ENCODE measurements at regions not wholly inside any gene's neighbourhood (a gene's known extent, or its start where the extent isn't known, plus 50 kb on each side); places are given as distances from the start of the nearest gene placed in this dataset.

DNA sequence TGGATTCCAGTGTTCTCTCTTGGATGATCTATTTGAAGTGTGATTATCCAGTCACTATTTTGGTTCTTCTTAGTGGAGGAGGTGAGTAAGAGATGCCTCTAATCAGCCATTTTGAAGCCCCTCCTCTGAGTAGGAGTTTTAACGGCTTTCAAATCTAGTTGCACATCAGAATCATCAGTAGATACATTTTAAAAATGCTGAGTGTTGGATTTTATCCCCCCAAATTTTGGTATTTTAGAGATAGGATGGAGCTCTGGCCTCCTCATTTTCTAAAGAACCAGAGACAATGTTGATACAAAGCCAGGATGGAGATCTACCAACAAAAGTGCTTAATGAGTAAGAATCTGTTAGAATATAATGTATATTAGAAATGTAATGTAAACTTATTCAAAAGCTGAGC is 1061.0 kb upstream of the WWC1 start:
- intact Hi-C loops (cut with micrococcal nuclease; ENCODE audit: unreplicated experiment), result no loop called here
- no peaks in the 10 kb centered on the region for H3K9me3 ChIP-seq (ENCODE audit: low read length)
- no peak for DNase-seq (ENCODE audit: low spot score)
- no peak overlapping the region for H2AFZ ChIP-seq (ENCODE audit: low read length)
- H3K27ac ChIP-seq (ENCODE audit: low read depth, low read length, poor library complexity, severe bottlenecking), result no peak overlapping the region
- TF ChIP-seq, protein P1, sequence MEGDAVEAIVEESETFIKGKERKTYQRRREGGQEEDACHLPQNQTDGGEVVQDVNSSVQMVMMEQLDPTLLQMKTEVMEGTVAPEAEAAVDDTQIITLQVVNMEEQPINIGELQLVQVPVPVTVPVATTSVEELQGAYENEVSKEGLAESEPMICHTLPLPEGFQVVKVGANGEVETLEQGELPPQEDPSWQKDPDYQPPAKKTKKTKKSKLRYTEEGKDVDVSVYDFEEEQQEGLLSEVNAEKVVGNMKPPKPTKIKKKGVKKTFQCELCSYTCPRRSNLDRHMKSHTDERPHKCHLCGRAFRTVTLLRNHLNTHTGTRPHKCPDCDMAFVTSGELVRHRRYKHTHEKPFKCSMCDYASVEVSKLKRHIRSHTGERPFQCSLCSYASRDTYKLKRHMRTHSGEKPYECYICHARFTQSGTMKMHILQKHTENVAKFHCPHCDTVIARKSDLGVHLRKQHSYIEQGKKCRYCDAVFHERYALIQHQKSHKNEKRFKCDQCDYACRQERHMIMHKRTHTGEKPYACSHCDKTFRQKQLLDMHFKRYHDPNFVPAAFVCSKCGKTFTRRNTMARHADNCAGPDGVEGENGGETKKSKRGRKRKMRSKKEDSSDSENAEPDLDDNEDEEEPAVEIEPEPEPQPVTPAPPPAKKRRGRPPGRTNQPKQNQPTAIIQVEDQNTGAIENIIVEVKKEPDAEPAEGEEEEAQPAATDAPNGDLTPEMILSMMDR (conservative IDR thresholded peaks at IDR 0.05; ENCODE audit: low read length), result no peak
- no peak for TF ChIP-seq EZH2phosphoT487 (IDR thresholded peaks at IDR 0.05; ENCODE audit: borderline replicate concordance, low read depth, low read length)
- no peak overlapping the region for H3K4me3 ChIP-seq (ENCODE audit: low read depth, low read length, poor library complexity, severe bottlenecking)
- no peaks in the 10 kb centered on the region for H3K79me2 ChIP-seq (ENCODE audit: insufficient read depth, low read depth, low read length)
- POLR2A ChIA-PET, result no interaction called here
- CTCF ChIA-PET (ENCODE audit: unreplicated experiment), result no interaction called here
- no TSS peak for BruUV-seq (replicated peaks)
- H3K4me2 ChIP-seq (ENCODE audit: low read length), result no peak overlapping the region
- H4K20me1 ChIP-seq (ENCODE audit: insufficient read depth, low read length), result no peaks in the 10 kb centered on the region
- H3K4me1 ChIP-seq (ENCODE audit: insufficient read depth, low read length, poor library complexity, severe bottlenecking), result no peaks in the 10 kb centered on the region
- 0 out of 2 replicates have a peak, but pooled peaks cover 3% of the 10 kb centered on the region for H3K9me2 ChIP-seq (ENCODE audit: insufficient read depth, low read length)
- H3K36me3 ChIP-seq (ENCODE audit: insufficient read depth, low read length), result no peaks in the 10 kb centered on the region

DNA sequence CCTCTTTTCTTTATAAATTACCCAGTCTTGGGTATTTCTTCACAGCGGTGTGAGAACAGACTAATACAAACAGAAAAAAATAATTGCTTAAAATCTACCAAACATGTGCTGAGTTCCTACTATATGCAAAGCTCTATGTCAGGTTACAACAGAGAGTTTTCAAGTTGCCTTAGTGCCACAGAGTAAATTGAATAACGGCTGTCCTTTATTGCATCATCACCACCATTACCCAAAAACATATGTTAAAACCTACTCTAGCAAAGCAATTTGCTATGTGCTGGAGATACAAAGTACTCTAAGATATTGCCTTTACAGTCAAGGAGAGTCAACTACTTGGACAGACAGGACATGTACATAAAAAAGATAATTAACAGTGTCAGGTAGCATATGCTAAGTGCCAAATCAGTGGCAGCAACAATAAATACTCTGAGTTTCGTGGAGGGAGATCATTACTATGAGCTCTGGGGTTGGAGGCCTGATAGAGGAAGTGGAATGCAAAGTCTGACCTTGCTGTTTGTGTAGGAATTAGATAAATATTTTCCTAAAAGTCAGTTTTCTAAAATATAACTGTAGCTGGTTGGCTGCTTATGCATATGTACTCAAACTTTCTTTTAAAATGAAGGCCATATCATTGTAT is 1058.7 kb upstream of the WWC1 start:
- no peaks in the 10 kb centered on the region for H3K36me3 ChIP-seq (ENCODE audit: insufficient read depth, low read length)
- POLR2A ChIA-PET, result interaction anchor here (0.8 kb wide), 1 partner anchor 11 kb away, joined by 3 read pairs; no protein-coding TSS in a partner anchor

More for the DNA sequence above, 1058.7 kb upstream of the WWC1 start:
- Histone ChIP-seq H3K4me2 (ENCODE audit: low read length) (no peak overlapping the region), H2AFZ (ENCODE audit: low read length) (no peak overlapping the region), H3K4me3 (ENCODE audit: low read depth, low read length, poor library complexity, severe bottlenecking) (no peak overlapping the region), H3K9me3 (ENCODE audit: low read length) (no peaks in the 10 kb centered on the region), H4K20me1 (ENCODE audit: insufficient read depth, low read length) (no peaks in the 10 kb centered on the region), H3K79me2 (ENCODE audit: insufficient read depth, low read depth, low read length) (no peaks in the 10 kb centered on the region), H3K9me2 (ENCODE audit: insufficient read depth, low read length) (no peaks in the 10 kb centered on the region), H3K4me1 (ENCODE audit: insufficient read depth, low read length, poor library complexity, severe bottlenecking) (no peaks in the 10 kb centered on the region), H3K27ac (ENCODE audit: low read depth, low read length, poor library complexity, severe bottlenecking) (no peak overlapping the region)
- CTCF ChIA-PET (ENCODE audit: unreplicated experiment), result no interaction called here
- BruUV-seq (replicated peaks), result no TSS peak
- intact Hi-C loops (cut with micrococcal nuclease; ENCODE audit: unreplicated experiment), result no loop called here
- DNase-seq (ENCODE audit: low spot score), result no peak
- TF ChIP-seq, protein P1 (conservative IDR thresholded peaks at IDR 0.05; ENCODE audit: low read length), result no peak
